Sigmoid colon (tissue), 3 donors: ENCODE measurements at regions not wholly inside any gene's neighbourhood (a gene's known extent, or its start where the extent isn't known, plus 50 kb on each side); places are given as distances from the start of the nearest gene placed in this dataset.

Experiments
- POLR2A ChIP-seq, 2 donors: fragments of 450-650 bp; IDR thresholded peaks; one replicate each; pipeline ENCODE4 v1.6.1; 2016; ENCODE audit warnings: antibody characterized with exemption in 2 of 2, mild to moderate bottlenecking in 2 of 2, moderate library complexity in 2 of 2
- TF ChIP-seq, protein P1 (sequence below), 4 experiments: fragments of 450-650 bp in 3 of 4; fragments of 200-600 bp in 1 of 4; IDR thresholded peaks; one replicate each; pipeline ENCODE4 v1.5.1; 2016 to 2019; ENCODE audit warnings: antibody characterized with exemption in 4 of 4, mild to moderate bottlenecking in 3 of 4, moderate library complexity in 2 of 4

DNA sequence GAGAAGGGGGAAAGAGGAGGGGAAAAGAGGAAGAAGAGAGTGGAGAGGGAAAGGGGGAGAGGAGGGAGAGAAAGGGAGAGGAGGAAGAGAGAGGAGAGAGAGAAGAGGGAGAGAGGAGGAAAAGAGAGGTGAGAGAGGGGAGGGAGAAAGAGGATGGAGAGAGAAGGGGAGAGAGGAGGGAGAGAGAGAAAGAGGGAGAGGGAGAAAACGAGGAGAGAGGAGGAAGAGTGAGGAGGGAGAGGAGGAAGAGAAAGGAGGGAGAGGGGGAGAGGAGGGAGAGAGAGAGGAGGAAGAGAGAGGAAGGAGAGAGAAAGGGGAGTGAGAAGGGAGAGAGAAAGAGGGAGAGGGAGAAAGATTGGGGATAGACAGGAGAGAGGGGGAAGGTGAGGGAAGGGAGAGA is 197.6 kb upstream of the FOXK1 start:
- TF ChIP-seq, protein P1, sequence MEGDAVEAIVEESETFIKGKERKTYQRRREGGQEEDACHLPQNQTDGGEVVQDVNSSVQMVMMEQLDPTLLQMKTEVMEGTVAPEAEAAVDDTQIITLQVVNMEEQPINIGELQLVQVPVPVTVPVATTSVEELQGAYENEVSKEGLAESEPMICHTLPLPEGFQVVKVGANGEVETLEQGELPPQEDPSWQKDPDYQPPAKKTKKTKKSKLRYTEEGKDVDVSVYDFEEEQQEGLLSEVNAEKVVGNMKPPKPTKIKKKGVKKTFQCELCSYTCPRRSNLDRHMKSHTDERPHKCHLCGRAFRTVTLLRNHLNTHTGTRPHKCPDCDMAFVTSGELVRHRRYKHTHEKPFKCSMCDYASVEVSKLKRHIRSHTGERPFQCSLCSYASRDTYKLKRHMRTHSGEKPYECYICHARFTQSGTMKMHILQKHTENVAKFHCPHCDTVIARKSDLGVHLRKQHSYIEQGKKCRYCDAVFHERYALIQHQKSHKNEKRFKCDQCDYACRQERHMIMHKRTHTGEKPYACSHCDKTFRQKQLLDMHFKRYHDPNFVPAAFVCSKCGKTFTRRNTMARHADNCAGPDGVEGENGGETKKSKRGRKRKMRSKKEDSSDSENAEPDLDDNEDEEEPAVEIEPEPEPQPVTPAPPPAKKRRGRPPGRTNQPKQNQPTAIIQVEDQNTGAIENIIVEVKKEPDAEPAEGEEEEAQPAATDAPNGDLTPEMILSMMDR (IDR thresholded peaks at IDR 0.05), result no peak
- TF ChIP-seq POLR2A (IDR thresholded peaks at IDR 0.05), result no peak
